ENCODE measurements at regions not wholly inside any gene's neighbourhood (a gene's known extent, or its start where the extent isn't known, plus 50 kb on each side); places are given as distances from the start of the nearest gene placed in this dataset.

DNA sequence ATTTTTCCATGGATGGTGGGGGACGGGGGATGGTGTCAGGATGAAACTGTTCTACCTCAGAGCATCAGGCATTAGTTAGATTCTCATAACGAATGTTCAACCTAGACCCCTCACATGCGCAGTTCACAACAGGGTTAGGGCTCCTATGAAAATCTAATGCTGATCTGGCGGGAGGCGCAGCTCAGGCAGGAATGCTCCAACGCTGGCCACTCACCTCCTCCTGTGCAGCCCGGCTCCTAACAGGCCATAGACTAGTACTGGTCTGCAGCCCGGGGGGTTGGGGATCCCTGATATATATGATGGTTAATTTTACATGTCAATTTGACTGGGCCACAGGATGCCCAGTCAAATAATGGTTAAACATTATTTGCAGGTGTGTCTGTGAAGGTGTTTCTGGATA, 199.0 kb upstream of the NR4A3 start:
- 91 to 92% methylated on average over 8 of the region's 8 CpGs for WGBS, 2 donors
- Histone ChIP-seq H3K27ac (ENCODE audit: low read depth in 1 of 2, low read length in 1 of 2) (no peak overlapping the region), H3K9ac (ENCODE audit: insufficient read depth in 1 of 2, low read length in 2 of 2) (no peak overlapping the region), H3K4me1 (ENCODE audit: control insufficient read depth in 5 of 5, insufficient read depth in 5 of 5, low read length in 5 of 5) (peaks cover 0 to 2% (median 0%) of the 10 kb centered on the region in 5 donors), H3K36me3 (ENCODE audit: control insufficient read depth in 4 of 4, insufficient read depth in 4 of 4, low read length in 4 of 4) (no peaks in the 10 kb centered on the region), H3K4me3 (no peak overlapping the region), H3K27me3 (ENCODE audit: control insufficient read depth in 3 of 3, insufficient read depth in 3 of 3, low read length in 2 of 3) (no peaks in the 10 kb centered on the region), H3K9me3 (ENCODE audit: control insufficient read depth in 4 of 4, insufficient read depth in 3 of 4, low read length in 3 of 4) (no peaks in the 10 kb centered on the region)
- TF ChIP-seq, protein P1, sequence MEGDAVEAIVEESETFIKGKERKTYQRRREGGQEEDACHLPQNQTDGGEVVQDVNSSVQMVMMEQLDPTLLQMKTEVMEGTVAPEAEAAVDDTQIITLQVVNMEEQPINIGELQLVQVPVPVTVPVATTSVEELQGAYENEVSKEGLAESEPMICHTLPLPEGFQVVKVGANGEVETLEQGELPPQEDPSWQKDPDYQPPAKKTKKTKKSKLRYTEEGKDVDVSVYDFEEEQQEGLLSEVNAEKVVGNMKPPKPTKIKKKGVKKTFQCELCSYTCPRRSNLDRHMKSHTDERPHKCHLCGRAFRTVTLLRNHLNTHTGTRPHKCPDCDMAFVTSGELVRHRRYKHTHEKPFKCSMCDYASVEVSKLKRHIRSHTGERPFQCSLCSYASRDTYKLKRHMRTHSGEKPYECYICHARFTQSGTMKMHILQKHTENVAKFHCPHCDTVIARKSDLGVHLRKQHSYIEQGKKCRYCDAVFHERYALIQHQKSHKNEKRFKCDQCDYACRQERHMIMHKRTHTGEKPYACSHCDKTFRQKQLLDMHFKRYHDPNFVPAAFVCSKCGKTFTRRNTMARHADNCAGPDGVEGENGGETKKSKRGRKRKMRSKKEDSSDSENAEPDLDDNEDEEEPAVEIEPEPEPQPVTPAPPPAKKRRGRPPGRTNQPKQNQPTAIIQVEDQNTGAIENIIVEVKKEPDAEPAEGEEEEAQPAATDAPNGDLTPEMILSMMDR (IDR thresholded peaks at IDR 0.05; ENCODE audit: control extremely low read depth, extremely low read depth): no peak
- ATAC-seq (ENCODE audit: insufficient read depth, low FRiP score) (no peak), DNase-seq (no peak)

DNA sequence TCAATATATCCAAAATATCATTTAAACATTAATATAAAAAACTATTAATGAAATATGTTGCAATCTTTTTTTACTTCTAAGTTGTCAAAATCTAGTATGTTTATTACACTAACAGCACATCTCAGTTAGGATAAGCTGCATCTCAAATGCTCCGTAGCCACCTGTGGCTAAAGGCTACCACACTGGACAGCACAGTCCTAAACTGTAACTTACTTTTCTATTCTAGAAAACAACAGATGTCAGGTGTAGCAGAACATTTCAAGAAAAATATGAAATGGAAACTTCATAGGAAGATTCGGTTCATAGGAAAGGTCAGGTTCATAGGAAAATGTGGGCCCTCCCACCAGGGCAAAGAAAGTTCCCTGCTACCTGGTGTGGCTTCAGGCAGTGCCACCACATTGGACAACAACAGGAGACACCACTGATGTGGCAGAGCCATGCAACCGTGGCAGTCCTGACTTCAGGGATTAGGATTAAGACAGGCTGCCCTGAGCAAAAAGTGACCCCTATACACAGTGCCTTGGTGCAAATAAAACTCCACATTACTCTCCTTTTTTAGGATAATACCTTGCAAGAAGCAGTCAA, 197.8 kb upstream of the NR4A3 start:
- TF ChIP-seq, protein P1 (IDR thresholded peaks at IDR 0.05; ENCODE audit: control extremely low read depth, extremely low read depth): no peak
- H3K4me3 ChIP-seq: no peak overlapping the region
- no peak for DNase-seq
- no peak overlapping the region for H3K27ac ChIP-seq (ENCODE audit: low read depth in 1 of 2, low read length in 1 of 2)
- WGBS, 2 donors: 91 to 96% methylated on average over 3 of the region's 3 CpGs
- H3K36me3 ChIP-seq (ENCODE audit: control insufficient read depth in 4 of 4, insufficient read depth in 4 of 4, low read length in 4 of 4): no peaks in the 10 kb centered on the region
- H3K27me3 ChIP-seq (ENCODE audit: control insufficient read depth in 3 of 3, insufficient read depth in 3 of 3, low read length in 2 of 3): no peaks in the 10 kb centered on the region
- no peak overlapping the region for H3K9ac ChIP-seq (ENCODE audit: insufficient read depth in 1 of 2, low read length in 2 of 2)
- H3K4me1 ChIP-seq (ENCODE audit: control insufficient read depth in 5 of 5, insufficient read depth in 5 of 5, low read length in 5 of 5): peaks cover 0 to 2% (median 0%) of the 10 kb centered on the region in 5 donors
- no peak for ATAC-seq (ENCODE audit: insufficient read depth, low FRiP score)
- no peaks in the 10 kb centered on the region for H3K9me3 ChIP-seq (ENCODE audit: control insufficient read depth in 4 of 4, insufficient read depth in 3 of 4, low read length in 3 of 4)

DNA sequence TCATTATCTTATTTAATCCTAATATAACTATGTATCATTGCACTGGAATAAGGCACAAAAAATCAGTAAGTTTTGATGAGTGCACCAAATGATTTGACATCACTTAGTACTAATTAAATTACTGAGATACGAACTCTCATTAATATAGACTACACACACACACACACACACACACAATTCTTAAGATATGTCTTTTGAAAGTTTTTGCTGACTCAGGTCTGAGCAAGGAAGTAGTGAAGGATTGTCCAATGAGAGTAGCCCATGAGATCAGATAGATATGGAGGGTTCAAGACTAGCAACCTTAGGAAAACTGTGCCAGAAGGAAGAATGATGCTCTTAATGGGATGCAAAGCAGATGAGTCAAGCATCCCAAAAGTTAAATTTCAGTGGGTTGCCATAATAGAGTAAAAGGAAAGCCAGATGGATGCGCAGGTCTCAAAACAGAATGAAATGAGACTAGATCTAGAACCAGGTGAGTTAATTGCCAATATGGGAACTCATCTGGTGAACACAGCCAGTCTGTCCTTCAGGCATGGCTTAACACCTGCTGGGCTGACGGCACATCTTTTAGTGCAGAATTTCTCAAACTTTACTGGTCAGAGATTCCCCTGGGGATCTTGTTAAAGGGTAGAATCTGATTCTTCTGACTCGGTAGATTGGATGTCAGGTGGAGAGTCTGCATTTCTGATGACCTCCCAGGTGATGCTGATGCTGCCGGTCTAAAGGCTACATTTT, 197.0 kb upstream of the NR4A3 start:
- TF ChIP-seq, protein P1 (IDR thresholded peaks at IDR 0.05; ENCODE audit: control extremely low read depth, extremely low read depth): no peak
- 94 to 95% methylated on average over 5 of the region's 5 CpGs for WGBS, 2 donors
- Histone ChIP-seq H3K27me3 (ENCODE audit: control insufficient read depth in 3 of 3, insufficient read depth in 3 of 3, low read length in 2 of 3) (no peaks in the 10 kb centered on the region), H3K4me1 (ENCODE audit: control insufficient read depth in 5 of 5, insufficient read depth in 5 of 5, low read length in 5 of 5) (peaks cover 0 to 2% (median 0%) of the 10 kb centered on the region in 5 donors), H3K4me3 (no peak overlapping the region), H3K27ac (ENCODE audit: low read depth in 1 of 2, low read length in 1 of 2) (no peak overlapping the region), H3K9ac (ENCODE audit: insufficient read depth in 1 of 2, low read length in 2 of 2) (no peak overlapping the region), H3K36me3 (ENCODE audit: control insufficient read depth in 4 of 4, insufficient read depth in 4 of 4, low read length in 4 of 4) (no peaks in the 10 kb centered on the region), H3K9me3 (ENCODE audit: control insufficient read depth in 4 of 4, insufficient read depth in 3 of 4, low read length in 3 of 4) (no peaks in the 10 kb centered on the region)
- no peak for DNase-seq
- no peak for ATAC-seq (ENCODE audit: insufficient read depth, low FRiP score)
